Body of pancreas (tissue), 4 donors: ENCODE measurements at regions not wholly inside any gene's neighbourhood (a gene's known extent, or its start where the extent isn't known, plus 50 kb on each side); places are given as distances from the start of the nearest gene placed in this dataset.

Experiments
- ATAC-seq: fragments of 150-250 bp; one replicate; pipeline ENCODE4 v1.9.1; 2016
- DNase-seq, 4 donors: peaks; one replicate each; pipeline ENCODE4 v3.0.0-alpha.2; 2019
- H3K27ac ChIP-seq, 4 donors: fragments of 200-600 bp; sonication (generic); 1 replicate in 3 of 4; 2 replicates in 1 of 4; pipeline versions ENCODE4 v1.5.1 to v1.6.1; 2016 to 2019; ENCODE audit warnings: mild to moderate bottlenecking in 1 of 4, mixed read lengths in 1 of 4, moderate library complexity in 1 of 4
- H3K27me3 ChIP-seq, 2 donors: fragments of 200-600 bp; sonication (generic); one replicate each; pipeline ENCODE4 v1.6.0; 2016; ENCODE audit warnings: mild to moderate bottlenecking in 1 of 2
- H3K36me3 ChIP-seq, 2 donors: fragments of 200-600 bp; sonication (generic); replicated peaks in 1 of 2; 2 replicates each; pipeline ENCODE4 v1.5.1; 2016; ENCODE audit warnings: low read depth in 2 of 2; ENCODE audit not compliant: insufficient read depth in 1 of 2
- H3K4me1 ChIP-seq: fragments of 200-600 bp; sonication (generic); one replicate; pipeline ENCODE4 v1.6.0; 2016
- H3K4me3 ChIP-seq, 2 donors: fragments of 200-600 bp; sonication (generic); 1 replicate in 1 of 2; 2 replicates in 1 of 2; pipeline ENCODE4 v1.5.1; 2016 to 2019
- H3K9me3 ChIP-seq, 3 donors: fragments of 200-600 bp; sonication (generic); 1 replicate in 2 of 3; 2 replicates in 1 of 3; pipeline ENCODE4 v1.5.1; 2016
- POLR2A ChIP-seq, 3 donors: fragments of 450-650 bp; IDR thresholded peaks; one replicate each; pipeline ENCODE4 v1.6.1; 2016; ENCODE audit warnings: antibody characterized with exemption in 3 of 3, mild to moderate bottlenecking in 2 of 3
- WGBS, 2 donors: methylation state at CpG; one replicate each; pipeline ENCODE4 v1.1.5; 2017; 5-methylcytosine and 5-hydroxymethylcytosine counted together
- intact Hi-C: fragments of 100-400 bp; cut with DNase I; formaldehyde crosslinking; loops from one replicate; pipeline ENCODE4 v1.15.1; 2023
- TF ChIP-seq, protein P1 (sequence below), 7 experiments: fragments of 450-650 bp in 4 of 7; fragments of 200-600 bp in 3 of 7; sonication (generic) in 3 of 7; IDR thresholded peaks; one replicate each; pipeline ENCODE4 v1.5.1; 2016 to 2019; ENCODE audit warnings: antibody characterized with exemption in 7 of 7

DNA sequence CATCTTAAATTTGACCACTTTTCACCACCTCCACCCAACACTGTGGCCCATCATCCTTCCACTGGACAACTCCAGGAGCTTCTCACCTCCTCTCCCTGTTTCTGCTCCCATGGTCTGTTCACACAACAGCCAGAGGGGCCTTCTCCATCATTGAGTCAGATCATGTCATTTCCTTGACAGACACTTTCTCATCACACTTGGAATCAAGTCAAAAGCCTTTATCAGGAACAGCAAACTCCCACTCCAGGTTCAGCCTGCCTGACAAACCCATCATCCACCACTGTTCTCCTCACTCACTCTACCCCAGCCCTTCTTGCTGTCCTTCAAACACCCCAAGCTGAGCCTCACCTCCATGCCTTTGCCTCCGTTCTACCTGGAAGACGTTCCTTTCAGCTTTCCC is 78.4 kb upstream of the ADRA1B start:
- no peaks in the 10 kb centered on the region for H3K9me3 ChIP-seq
- no peak overlapping the region for H3K27ac ChIP-seq
- H3K4me3 ChIP-seq: no peak overlapping the region
- 45 to 63% methylated on average over 2 of the region's 2 CpGs for WGBS, 2 donors
- H3K36me3 ChIP-seq: no peaks in the 10 kb centered on the region
- no peak for TF ChIP-seq POLR2A (IDR thresholded peaks at IDR 0.05)
- TF ChIP-seq, protein P1, sequence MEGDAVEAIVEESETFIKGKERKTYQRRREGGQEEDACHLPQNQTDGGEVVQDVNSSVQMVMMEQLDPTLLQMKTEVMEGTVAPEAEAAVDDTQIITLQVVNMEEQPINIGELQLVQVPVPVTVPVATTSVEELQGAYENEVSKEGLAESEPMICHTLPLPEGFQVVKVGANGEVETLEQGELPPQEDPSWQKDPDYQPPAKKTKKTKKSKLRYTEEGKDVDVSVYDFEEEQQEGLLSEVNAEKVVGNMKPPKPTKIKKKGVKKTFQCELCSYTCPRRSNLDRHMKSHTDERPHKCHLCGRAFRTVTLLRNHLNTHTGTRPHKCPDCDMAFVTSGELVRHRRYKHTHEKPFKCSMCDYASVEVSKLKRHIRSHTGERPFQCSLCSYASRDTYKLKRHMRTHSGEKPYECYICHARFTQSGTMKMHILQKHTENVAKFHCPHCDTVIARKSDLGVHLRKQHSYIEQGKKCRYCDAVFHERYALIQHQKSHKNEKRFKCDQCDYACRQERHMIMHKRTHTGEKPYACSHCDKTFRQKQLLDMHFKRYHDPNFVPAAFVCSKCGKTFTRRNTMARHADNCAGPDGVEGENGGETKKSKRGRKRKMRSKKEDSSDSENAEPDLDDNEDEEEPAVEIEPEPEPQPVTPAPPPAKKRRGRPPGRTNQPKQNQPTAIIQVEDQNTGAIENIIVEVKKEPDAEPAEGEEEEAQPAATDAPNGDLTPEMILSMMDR (IDR thresholded peaks at IDR 0.05): no peak
- intact Hi-C loops: no loop called here
- ATAC-seq: no peak
- no peaks in the 10 kb centered on the region for H3K4me1 ChIP-seq
- no peak for DNase-seq
- H3K27me3 ChIP-seq: no peaks in the 10 kb centered on the region

DNA sequence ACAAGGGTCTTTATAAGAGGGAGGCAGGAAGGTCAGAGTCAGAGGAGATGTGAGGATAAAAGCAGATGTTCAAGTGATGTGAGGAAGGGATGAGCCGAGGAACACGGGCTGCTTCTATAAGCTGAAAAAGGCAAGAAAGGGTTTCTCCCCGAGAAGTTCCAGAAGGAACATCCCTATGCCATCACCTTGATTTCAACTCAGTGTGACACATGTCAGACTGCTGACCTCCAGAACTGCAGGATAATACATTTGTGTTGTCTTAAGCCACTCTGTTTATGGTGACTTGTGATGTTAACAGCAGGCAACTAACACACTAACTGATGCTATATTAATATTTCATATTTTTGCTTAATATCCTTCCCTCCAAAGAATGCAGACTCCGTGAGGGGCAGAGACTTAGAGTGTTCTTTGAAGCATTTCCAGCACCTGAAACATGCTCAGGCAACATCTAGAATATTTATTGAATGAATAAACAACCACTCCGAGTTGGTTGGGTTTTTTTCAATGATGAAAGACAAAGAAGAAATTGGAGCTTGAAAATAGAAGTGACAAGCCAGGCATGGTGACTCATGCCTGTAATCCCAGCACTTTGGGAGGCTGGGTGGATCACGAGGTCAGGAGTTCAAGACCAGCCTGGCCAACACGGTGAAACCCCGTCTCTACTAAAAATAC is 77.6 kb upstream of the ADRA1B start:
- no peak for ATAC-seq
- no peak overlapping the region for H3K27ac ChIP-seq
- intact Hi-C loops: no loop called here
- no peaks in the 10 kb centered on the region for H3K27me3 ChIP-seq
- no peaks in the 10 kb centered on the region for H3K9me3 ChIP-seq
- H3K36me3 ChIP-seq: no peaks in the 10 kb centered on the region
- no peak for DNase-seq
- 64% methylated on average over 8 of the region's 8 CpGs for WGBS, 2 donors
- H3K4me3 ChIP-seq: no peak overlapping the region
- H3K4me1 ChIP-seq: no peaks in the 10 kb centered on the region
- TF ChIP-seq, protein P1 (IDR thresholded peaks at IDR 0.05): no peak
- no peak for TF ChIP-seq POLR2A (IDR thresholded peaks at IDR 0.05)

DNA sequence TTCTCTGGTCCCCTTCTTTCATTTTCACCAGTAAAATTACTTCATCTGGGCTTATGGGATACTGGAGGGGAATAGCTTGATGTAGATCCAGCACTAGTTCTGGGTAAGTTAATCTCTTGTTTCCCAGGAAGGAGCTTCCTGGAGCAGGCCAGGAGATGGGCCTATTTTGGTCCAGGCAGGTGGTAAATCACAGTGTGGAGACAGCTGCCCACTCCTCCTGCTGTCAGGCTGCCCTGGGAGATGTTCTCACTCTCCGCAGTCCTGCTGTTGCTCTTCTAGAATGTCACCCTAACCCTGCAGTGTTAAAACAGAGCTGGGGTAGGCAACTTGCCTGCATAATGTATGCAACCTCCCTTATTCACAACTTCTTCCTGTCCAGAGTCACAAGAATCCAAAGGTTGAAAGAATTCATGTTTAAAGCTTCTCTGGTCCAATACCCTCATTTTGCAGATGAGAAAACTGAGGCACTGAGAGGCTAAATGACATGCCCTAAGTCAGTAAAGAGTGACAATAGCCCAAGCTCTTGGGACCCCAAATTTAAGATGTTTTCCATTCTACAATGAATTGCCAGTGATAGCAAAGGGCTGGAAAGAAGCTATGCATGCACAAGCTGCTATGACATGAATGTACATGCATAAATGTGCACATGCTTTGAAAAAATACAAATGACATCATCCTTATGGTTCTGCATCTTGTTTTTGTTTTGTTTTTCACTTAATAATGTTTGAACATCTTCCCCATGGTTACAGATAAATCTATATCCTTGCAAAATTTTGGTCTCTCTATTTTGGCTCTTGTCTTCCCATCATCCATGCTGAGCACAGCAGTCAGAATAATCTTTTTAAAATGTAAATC is 71.8 kb upstream of the ADRA1B start:
- WGBS, 2 donors: 73 to 77% methylated on average over 1 of the region's 1 CpG
- no peak overlapping the region for H3K27ac ChIP-seq
- H3K4me1 ChIP-seq: no peaks in the 10 kb centered on the region
- intact Hi-C loops: no loop called here
- H3K4me3 ChIP-seq: no peak overlapping the region
- TF ChIP-seq, protein P1 (IDR thresholded peaks at IDR 0.05): no peak
- TF ChIP-seq POLR2A (IDR thresholded peaks at IDR 0.05): no peak
- H3K9me3 ChIP-seq: no peaks in the 10 kb centered on the region
- DNase-seq: no peak
- no peaks in the 10 kb centered on the region for H3K27me3 ChIP-seq
- no peaks in the 10 kb centered on the region for H3K36me3 ChIP-seq
- no peak for ATAC-seq

DNA sequence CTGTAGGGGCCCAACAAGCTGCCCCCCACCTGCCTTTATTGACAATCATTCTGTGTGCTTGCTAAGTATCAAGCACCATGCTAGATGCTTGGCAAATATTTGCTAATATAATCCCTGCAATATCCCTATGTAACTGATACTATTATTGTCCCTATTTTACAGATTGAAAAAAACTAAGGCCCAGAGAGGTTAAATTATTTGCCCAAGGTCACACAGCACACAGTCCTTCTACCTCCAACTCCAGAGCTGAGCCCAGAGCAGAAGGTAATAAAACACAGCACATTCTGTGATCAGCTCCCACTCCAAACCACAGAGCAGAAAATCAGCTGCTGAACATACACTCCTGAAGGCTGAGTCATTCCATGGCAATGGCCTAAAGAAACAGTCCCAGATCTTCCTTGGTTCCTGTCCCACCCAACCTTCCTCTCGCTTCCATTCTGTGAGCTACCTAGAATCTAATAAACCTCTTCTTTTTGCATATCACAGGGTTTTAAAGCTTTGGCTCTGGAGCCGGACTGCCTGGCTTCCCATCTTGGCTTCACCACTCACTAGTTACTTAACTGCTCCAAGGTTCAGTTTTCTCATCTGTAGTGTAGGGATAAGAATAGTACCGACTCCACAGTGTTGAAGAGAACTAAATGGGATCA is 66.7 kb upstream of the ADRA1B start:
- intact Hi-C loops: no loop called here
- Histone ChIP-seq H3K27me3 (no peaks in the 10 kb centered on the region), H3K27ac (no peak overlapping the region), H3K9me3 (no peaks in the 10 kb centered on the region), H3K4me1 (no peaks in the 10 kb centered on the region), H3K4me3 (no peak overlapping the region), H3K36me3 (no peaks in the 10 kb centered on the region)
- ATAC-seq: no peak
- TF ChIP-seq POLR2A (IDR thresholded peaks at IDR 0.05): no peak
- 70 to 83% methylated on average over 3 of the region's 3 CpGs for WGBS, 2 donors
- DNase-seq: no peak

DNA sequence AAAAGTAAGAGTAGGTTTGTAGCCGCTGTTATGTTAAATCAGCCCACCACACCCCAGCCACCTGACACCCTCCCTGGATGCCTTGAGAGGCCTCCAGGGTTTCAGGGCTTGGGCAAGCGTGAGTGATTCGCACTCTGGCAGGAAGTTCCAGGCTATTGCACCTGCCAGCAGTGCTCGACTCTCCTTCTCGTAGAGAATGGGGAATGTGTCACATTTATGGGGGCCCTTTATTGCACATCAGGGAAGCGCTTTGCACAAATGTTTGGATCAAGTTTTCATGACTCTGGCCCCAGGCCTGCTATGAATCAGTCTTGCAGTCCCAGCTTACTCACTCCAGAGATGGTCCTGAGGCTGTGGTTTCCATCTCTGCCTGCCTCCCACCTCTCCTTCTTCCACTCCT is 66.1 kb upstream of the ADRA1B start:
- Histone ChIP-seq H3K36me3 (no peaks in the 10 kb centered on the region), H3K27ac (no peak overlapping the region), H3K4me1 (no peaks in the 10 kb centered on the region), H3K9me3 (no peaks in the 10 kb centered on the region), H3K4me3 (no peak overlapping the region), H3K27me3 (no peaks in the 10 kb centered on the region)
- DNase-seq (no peak), ATAC-seq (no peak)
- TF ChIP-seq, protein P1 (IDR thresholded peaks at IDR 0.05): no peak
- no peak for TF ChIP-seq POLR2A (IDR thresholded peaks at IDR 0.05)
- 76 to 83% methylated on average over 6 of the region's 6 CpGs for WGBS, 2 donors
- intact Hi-C loops: no loop called here
